ENCODE measurements at regions not wholly inside any gene's neighbourhood (a gene's known extent, or its start where the extent isn't known, plus 50 kb on each side); places are given as distances from the start of the nearest gene placed in this dataset.

- no peaks in the 10 kb centered on the region for H3K9me3 Mint-ChIP-seq (ENCODE audit: low read depth)
- H3K4me1 Mint-ChIP-seq (ENCODE audit: low read depth): peaks cover 41% of the 10 kb centered on the region
- peaks cover 3% of the 10 kb centered on the region for H3K27me3 Mint-ChIP-seq (ENCODE audit: low read depth)
- TF ChIP-seq CTCF (IDR thresholded peaks at IDR 0.05): no peak
- DNase-seq (ENCODE audit: low spot score): no peak
- H3K4me3 Mint-ChIP-seq (ENCODE audit: unreplicated experiment): no peak overlapping the region
- H3K36me3 Mint-ChIP-seq (ENCODE audit: low read depth): no peaks in the 10 kb centered on the region
- no peak overlapping the region for H3K27ac Mint-ChIP-seq (ENCODE audit: unreplicated experiment)
Observed at GRCh38 chr11:10396771-10397170, 58.3 kb upstream of the AMPD3 start.

- Mint-ChIP-seq H3K27me3 (ENCODE audit: low read depth) (peaks cover 3% of the 10 kb centered on the region), H3K36me3 (ENCODE audit: low read depth) (no peaks in the 10 kb centered on the region), H3K27ac (ENCODE audit: unreplicated experiment) (no peak overlapping the region), H3K4me3 (ENCODE audit: unreplicated experiment) (no peak overlapping the region), H3K4me1 (ENCODE audit: low read depth) (peaks cover 38% of the 10 kb centered on the region), H3K9me3 (ENCODE audit: low read depth) (no peaks in the 10 kb centered on the region)
- no peak for DNase-seq (ENCODE audit: low spot score)
- no peak for TF ChIP-seq CTCF (IDR thresholded peaks at IDR 0.05)
Observed at GRCh38 chr11:10397226-10397987, 57.7 kb upstream of the AMPD3 start.

GRCh38 chr11:10398525-10398924 lies 56.5 kb upstream of the AMPD3 start:
- no peak for TF ChIP-seq CTCF (IDR thresholded peaks at IDR 0.05)
- no peak overlapping the region for H3K4me3 Mint-ChIP-seq (ENCODE audit: unreplicated experiment)
- H3K27me3 Mint-ChIP-seq (ENCODE audit: low read depth): peaks cover 3% of the 10 kb centered on the region
- DNase-seq (ENCODE audit: low spot score): no peak
- H3K36me3 Mint-ChIP-seq (ENCODE audit: low read depth): no peaks in the 10 kb centered on the region
- H3K9me3 Mint-ChIP-seq (ENCODE audit: low read depth): no peaks in the 10 kb centered on the region
- H3K27ac Mint-ChIP-seq (ENCODE audit: unreplicated experiment): no peak overlapping the region
- H3K4me1 Mint-ChIP-seq (ENCODE audit: low read depth): peaks cover 35% of the 10 kb centered on the region

- peaks cover 19% of the 10 kb centered on the region for H3K4me1 Mint-ChIP-seq (ENCODE audit: low read depth)
- DNase-seq (ENCODE audit: low spot score): no peak
- no peaks in the 10 kb centered on the region for H3K9me3 Mint-ChIP-seq (ENCODE audit: low read depth)
- peaks cover 3% of the 10 kb centered on the region for H3K27me3 Mint-ChIP-seq (ENCODE audit: low read depth)
- H3K27ac Mint-ChIP-seq (ENCODE audit: unreplicated experiment): peak overlapping the region; percentile 54
- H3K36me3 Mint-ChIP-seq (ENCODE audit: low read depth): no peaks in the 10 kb centered on the region
- H3K4me3 Mint-ChIP-seq (ENCODE audit: unreplicated experiment): no peak overlapping the region
- TF ChIP-seq CTCF (IDR thresholded peaks at IDR 0.05): no peak
Observed at GRCh38 chr11:10400856-10401255, 54.2 kb upstream of the AMPD3 start.

- H3K27me3 Mint-ChIP-seq (ENCODE audit: low read depth): peaks cover 3% of the 10 kb centered on the region
- TF ChIP-seq CTCF (IDR thresholded peaks at IDR 0.05): peak; percentile 39
- no peak for DNase-seq (ENCODE audit: low spot score)
- no peaks in the 10 kb centered on the region for H3K9me3 Mint-ChIP-seq (ENCODE audit: low read depth)
- H3K4me3 Mint-ChIP-seq (ENCODE audit: unreplicated experiment): no peak overlapping the region
- H3K27ac Mint-ChIP-seq (ENCODE audit: unreplicated experiment): peak overlapping the region; percentile 54
- H3K4me1 Mint-ChIP-seq (ENCODE audit: low read depth): peaks cover 23% of the 10 kb centered on the region
- no peaks in the 10 kb centered on the region for H3K36me3 Mint-ChIP-seq (ENCODE audit: low read depth)
Observed at GRCh38 chr11:10401256-10401655, 53.8 kb upstream of the AMPD3 start.
